Nephron progenitor cell (in vitro differentiated cells): ENCODE measurements at regions not wholly inside any gene's neighbourhood (a gene's known extent, or its start where the extent isn't known, plus 50 kb on each side); places are given as distances from the start of the nearest gene placed in this dataset.

Experiments
- DNase-seq: peaks from one replicate; pipeline ENCODE4 v3.0.0; 2021
- H3K27ac Mint-ChIP-seq: 2 replicates; pipeline ENCODE4 v1.8.0; 2021; ENCODE audit warnings: mild to moderate bottlenecking, moderate library complexity, mixed read lengths
- H3K27me3 Mint-ChIP-seq: 2 replicates; pipeline ENCODE4 v1.8.0; 2021; ENCODE audit warnings: mild to moderate bottlenecking, low read depth, mixed read lengths; ENCODE audit not compliant: poor library complexity
- H3K36me3 Mint-ChIP-seq: 2 replicates; pipeline ENCODE4 v1.8.0; 2021; ENCODE audit warnings: low read depth, mixed read lengths
- H3K4me1 Mint-ChIP-seq: 2 replicates; pipeline ENCODE4 v1.8.0; 2021; ENCODE audit warnings: mixed read lengths
- H3K4me3 Mint-ChIP-seq: 2 replicates; pipeline ENCODE4 v1.8.0; 2021; ENCODE audit warnings: mild to moderate bottlenecking, moderate library complexity, mixed read lengths
- H3K9me3 Mint-ChIP-seq: 2 replicates; pipeline ENCODE4 v1.8.0; 2021; ENCODE audit warnings: mild to moderate bottlenecking, moderate library complexity, mixed read lengths
- TF ChIP-seq, protein P1 (sequence below): fragments of 200-600 bp; sonication (generic); IDR thresholded peaks from 2 replicates; pipeline ENCODE4 v1.5.0; 2021; ENCODE audit warnings: antibody characterized with exemption

DNA sequence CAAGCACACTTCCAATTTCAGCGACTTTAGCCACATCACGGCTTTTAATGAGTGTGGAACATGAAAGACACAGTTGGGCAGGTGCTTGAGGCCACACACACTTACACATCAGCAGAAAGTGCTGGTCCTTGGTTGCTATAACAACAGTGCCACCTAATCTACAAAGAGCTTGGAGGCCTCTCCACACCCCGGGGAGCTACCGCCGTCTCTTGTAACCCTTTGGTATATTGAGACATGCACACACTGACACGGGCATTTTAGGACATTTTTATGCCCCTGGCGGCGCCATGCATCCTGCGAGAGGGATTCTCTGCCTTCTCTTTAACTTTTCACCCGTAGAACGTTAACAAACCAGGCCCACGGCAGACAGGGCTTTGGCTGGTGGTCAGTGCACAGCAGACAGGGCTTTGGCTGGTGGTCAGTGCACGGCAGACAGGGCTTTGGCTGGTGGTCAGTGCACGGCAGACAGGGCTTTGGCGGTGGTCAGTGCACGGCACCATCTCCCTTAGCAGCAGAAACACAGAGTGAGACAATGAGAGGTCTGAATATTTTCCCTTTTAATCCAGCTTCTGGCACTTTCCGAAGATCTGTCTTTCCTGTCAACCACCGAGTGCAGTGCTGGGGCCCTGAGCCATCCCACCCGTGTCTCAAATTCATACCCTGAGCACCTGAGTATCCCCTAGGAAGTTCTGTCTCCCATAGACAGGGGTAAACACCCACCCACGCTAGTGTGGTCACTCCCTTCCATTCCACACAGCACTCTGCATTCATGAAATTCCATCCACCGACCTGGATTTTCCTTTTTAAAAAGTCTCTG is 116.6 kb upstream of the RPS6KA2 start:
- DNase-seq = no peak
- Mint-ChIP-seq H3K9me3 (no peaks in the 10 kb centered on the region), H3K4me1 (peaks cover 49% of the 10 kb centered on the region), H3K36me3 (no peaks in the 10 kb centered on the region), H3K4me3 (no peak overlapping the region), H3K27me3 (peaks cover 10% of the 10 kb centered on the region), H3K27ac (peak overlapping the region; percentile 42)
- TF ChIP-seq, protein P1, sequence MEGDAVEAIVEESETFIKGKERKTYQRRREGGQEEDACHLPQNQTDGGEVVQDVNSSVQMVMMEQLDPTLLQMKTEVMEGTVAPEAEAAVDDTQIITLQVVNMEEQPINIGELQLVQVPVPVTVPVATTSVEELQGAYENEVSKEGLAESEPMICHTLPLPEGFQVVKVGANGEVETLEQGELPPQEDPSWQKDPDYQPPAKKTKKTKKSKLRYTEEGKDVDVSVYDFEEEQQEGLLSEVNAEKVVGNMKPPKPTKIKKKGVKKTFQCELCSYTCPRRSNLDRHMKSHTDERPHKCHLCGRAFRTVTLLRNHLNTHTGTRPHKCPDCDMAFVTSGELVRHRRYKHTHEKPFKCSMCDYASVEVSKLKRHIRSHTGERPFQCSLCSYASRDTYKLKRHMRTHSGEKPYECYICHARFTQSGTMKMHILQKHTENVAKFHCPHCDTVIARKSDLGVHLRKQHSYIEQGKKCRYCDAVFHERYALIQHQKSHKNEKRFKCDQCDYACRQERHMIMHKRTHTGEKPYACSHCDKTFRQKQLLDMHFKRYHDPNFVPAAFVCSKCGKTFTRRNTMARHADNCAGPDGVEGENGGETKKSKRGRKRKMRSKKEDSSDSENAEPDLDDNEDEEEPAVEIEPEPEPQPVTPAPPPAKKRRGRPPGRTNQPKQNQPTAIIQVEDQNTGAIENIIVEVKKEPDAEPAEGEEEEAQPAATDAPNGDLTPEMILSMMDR = no peak

DNA sequence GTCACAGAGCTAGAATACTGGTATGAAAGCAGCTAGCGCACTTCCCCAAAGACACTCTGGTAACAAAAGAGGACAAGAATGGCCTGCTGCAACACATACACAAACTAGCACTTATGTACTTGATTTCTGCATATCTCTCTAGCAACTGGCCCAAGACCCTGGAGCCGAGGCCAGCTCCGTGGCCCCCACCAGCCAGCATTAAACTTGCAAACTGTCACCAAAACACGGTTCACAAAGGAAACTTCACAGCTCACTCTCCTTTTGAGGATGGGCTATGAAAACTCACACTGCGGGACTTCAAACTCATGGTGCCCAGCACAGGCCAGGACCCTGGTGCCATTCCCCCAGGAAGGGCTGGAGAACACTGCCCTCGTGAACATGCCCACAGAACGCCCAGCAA is 115.9 kb upstream of the RPS6KA2 start:
- H3K4me1 Mint-ChIP-seq = peaks cover 52% of the 10 kb centered on the region
- H3K36me3 Mint-ChIP-seq = no peaks in the 10 kb centered on the region
- DNase-seq = no peak
- H3K27me3 Mint-ChIP-seq = peaks cover 10% of the 10 kb centered on the region
- TF ChIP-seq, protein P1 = no peak
- no peaks in the 10 kb centered on the region for H3K9me3 Mint-ChIP-seq
- H3K4me3 Mint-ChIP-seq = no peak overlapping the region
- no peak overlapping the region for H3K27ac Mint-ChIP-seq

DNA sequence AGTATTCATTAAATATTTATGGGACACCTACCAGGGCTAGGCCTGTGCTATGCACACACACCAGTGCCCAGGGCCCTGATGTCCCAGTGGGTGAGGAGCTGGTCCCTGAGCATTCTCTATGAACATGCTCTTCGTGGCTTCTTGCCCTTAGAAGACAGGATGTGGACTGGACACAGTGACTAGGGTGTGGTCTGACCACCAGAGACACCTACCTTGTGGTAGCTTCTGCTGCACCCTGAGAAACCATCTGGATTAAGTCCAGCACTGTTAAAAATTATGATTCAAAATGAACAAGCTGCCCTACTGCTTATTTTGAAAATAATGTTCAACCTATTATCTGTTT is 112.9 kb upstream of the RPS6KA2 start:
- no peaks in the 10 kb centered on the region for H3K36me3 Mint-ChIP-seq
- H3K4me3 Mint-ChIP-seq = no peak overlapping the region
- H3K27me3 Mint-ChIP-seq = peaks cover 7% of the 10 kb centered on the region
- peaks cover 2% of the 10 kb centered on the region for H3K9me3 Mint-ChIP-seq
- H3K4me1 Mint-ChIP-seq = peaks cover 53% of the 10 kb centered on the region
- H3K27ac Mint-ChIP-seq = no peak overlapping the region
- TF ChIP-seq, protein P1 = no peak
- DNase-seq = no peak

DNA sequence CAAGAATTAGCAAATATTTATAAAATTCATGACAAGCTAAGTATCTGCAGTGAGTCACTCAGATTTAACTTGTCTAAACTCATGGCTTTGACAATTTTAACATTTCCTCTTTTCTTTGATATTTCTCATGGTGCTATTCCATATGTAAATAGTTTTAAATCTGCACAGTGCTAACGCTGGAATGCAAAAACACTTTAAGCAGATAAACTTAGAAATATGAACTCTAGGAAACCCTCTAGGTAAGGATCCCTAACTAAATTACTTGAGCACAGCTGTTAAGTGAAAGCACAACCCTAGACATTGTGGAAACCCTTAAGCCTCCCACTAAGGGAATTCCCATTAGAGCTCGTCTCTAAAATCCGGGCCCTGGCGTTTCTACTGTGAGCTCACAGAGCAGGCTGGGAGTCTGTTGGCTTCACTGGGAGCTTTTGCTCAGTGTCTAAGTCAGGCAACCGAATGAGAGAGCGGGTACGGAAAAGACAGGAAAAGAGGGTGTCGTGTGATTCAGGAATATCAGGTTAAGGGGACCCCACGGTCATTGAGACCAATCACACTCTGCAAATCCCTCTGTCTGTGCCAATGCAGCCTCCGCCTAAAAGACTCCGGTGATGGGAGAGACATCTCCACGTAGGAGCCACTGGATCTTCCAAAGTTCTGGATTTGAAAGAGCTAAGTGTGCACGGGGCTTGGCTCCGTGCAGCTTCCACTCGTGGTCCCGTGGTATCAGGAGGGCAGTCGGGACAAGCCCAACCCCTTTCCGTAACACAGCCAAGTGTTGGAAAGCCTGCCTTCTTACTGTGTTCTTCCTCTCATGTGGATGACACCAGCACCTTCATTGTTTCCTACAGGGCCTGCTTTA is 112.3 kb upstream of the RPS6KA2 start:
- Mint-ChIP-seq H3K4me3 (no peak overlapping the region), H3K27ac (no peak overlapping the region), H3K36me3 (no peaks in the 10 kb centered on the region), H3K4me1 (peaks cover 53% of the 10 kb centered on the region), H3K9me3 (peaks cover 3% of the 10 kb centered on the region), H3K27me3 (peaks cover 7% of the 10 kb centered on the region)
- TF ChIP-seq, protein P1 = no peak
- DNase-seq = no peak

DNA sequence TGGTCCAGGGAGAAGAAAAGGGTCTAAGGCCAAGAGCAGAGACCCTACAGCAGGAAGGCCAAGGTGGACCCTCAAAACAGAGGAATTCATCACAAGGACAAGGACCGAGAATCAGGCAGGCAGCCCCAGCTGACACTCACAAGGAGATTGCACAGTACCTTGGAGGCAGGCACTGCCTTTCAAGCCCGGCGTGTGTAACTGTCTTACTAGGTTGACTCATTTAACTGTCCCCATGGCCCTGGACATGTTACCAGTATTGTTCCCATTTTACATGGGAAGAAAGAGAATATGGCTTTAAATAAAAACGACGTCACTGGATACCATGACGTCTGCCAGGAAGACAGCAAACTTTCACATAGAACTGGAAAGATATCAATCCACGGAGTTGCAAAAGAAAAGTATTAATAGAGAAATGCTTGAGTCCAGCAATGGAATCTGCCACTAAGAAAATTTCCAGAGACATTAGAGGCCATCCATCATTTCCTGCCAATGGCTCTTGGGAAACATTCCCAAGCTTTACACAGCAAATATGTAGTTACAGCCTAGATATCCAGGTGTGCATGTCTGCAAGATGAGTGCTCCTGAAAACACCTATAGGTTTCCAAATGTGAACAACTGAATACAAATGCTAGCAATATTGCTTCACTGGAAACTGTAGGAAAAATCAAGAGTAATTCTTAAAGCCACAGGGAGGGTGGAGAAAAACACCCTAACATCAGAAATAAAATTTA is 111.5 kb upstream of the RPS6KA2 start:
- Mint-ChIP-seq H3K27me3 (peaks cover 7% of the 10 kb centered on the region), H3K4me3 (no peak overlapping the region), H3K27ac (no peak overlapping the region), H3K36me3 (no peaks in the 10 kb centered on the region), H3K9me3 (peaks cover 3% of the 10 kb centered on the region), H3K4me1 (peaks cover 47% of the 10 kb centered on the region)
- no peak for DNase-seq
- TF ChIP-seq, protein P1 = no peak
